Retinal pigment epithelial cell (primary cell): ENCODE measurements at regions not wholly inside any gene's neighbourhood (a gene's known extent, or its start where the extent isn't known, plus 50 kb on each side); places are given as distances from the start of the nearest gene placed in this dataset.

Experiments
- DNase-seq: peaks from one replicate; pipeline ENCODE4 v3.0.0-alpha.2; 2010; ENCODE audit warnings: low read depth
- H3K4me3 ChIP-seq: 2 replicates; pipeline ENCODE4 v1.5.1; 2011; ENCODE audit warnings: mild to moderate bottlenecking, low read length, control low read depth, moderate library complexity
- TF ChIP-seq, protein P1 (sequence below): conservative IDR thresholded peaks from 2 replicates; pipeline ENCODE4 v1.5.1; 2011; ENCODE audit warnings: low read depth, low read length, control low read depth, inconsistent platforms

DNA sequence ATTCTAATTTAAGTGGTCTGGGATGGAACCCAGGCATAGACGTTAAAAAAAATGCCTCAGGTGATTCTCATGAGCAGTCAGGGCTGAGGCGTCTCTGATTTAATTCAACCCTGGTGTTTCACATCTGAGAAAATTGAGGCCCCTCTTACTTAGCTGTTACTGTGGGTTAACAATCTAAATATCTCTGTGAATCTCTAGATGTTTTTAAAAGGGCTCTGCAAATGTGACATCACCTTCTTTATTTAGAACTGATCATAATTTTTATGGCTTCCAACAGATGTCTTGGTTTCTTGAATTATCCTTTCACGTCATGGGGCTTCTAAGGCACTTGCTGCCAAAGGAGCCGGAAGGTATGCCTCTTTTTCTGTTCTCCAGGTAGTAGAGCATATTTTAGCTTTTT lies 76.1 kb upstream of the LIN7C start:
- TF ChIP-seq, protein P1, sequence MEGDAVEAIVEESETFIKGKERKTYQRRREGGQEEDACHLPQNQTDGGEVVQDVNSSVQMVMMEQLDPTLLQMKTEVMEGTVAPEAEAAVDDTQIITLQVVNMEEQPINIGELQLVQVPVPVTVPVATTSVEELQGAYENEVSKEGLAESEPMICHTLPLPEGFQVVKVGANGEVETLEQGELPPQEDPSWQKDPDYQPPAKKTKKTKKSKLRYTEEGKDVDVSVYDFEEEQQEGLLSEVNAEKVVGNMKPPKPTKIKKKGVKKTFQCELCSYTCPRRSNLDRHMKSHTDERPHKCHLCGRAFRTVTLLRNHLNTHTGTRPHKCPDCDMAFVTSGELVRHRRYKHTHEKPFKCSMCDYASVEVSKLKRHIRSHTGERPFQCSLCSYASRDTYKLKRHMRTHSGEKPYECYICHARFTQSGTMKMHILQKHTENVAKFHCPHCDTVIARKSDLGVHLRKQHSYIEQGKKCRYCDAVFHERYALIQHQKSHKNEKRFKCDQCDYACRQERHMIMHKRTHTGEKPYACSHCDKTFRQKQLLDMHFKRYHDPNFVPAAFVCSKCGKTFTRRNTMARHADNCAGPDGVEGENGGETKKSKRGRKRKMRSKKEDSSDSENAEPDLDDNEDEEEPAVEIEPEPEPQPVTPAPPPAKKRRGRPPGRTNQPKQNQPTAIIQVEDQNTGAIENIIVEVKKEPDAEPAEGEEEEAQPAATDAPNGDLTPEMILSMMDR, result no peak
- no peak for DNase-seq
- H3K4me3 ChIP-seq, result no peak overlapping the region

DNA sequence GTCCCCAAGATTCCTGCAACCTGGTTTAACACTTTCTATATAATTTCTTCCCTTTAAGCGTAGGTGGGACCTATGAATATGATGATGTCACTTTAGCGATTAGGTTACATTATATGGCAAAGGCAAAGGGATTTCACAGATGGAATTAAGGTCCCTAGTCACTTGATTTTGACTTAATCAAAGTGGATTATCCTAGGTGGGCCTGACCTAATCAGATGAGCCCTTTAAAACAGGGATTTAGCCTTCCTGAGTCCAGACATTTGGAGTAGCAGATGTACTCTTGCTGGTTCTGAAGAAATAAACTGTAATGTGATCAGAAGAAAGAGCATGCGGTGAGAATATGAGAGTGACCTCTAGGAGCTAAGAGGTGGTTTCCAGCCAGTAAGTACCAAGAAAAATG lies 67.8 kb upstream of the LIN7C start:
- no peak overlapping the region for H3K4me3 ChIP-seq
- TF ChIP-seq, protein P1, result no peak
- no peak for DNase-seq

DNA sequence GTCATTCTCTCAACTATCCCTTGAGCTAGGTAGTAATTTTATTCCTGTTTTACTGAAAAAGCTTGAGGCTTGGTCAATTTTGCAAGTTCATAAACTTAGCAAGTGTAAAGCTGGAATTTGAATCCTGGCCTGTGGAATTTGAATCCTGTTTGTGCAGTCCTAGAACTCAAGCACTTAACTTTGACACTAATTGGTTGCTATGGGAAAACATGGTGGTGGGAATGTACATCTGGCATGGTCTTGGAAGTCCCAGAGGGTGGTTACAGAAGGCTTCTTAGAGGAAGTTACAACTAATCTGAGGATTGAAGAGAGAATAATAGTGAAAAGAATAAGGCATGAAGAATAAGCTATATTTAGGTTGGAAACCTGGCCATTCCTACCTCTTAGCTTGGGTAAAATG lies 66.5 kb upstream of the LIN7C start:
- TF ChIP-seq, protein P1, result no peak
- DNase-seq, result no peak
- no peak overlapping the region for H3K4me3 ChIP-seq

DNA sequence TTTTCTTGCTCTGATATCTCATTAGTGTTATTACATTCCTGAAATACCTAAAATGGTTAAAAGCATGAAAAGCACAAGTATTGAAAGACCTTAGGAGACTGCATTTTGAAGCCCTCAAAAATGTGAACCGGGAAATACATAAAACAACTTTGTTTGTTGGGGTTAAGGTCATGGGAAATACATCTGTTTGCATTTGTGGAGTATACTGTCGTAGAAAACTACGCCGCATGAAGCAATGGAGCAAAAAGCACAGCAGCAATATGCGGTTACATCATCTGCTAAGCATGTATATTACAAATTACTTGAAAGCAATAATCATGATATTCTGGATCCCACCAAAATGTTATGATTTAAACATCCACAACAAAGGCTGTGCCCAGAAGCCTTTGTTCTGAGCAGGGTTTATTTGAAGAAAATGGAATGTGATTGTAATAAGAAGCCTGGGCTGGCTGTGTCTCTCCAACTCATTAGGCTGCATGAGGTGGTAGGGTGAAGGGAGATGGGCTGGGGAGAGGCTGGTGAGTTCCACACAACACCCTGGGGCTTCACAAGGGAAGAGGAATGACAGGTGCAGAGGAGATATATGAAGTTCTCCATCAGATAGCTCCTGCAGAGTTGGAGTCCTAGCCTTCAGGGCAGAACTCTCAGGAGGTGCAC lies 64.7 kb upstream of the LIN7C start:
- H3K4me3 ChIP-seq, result no peak overlapping the region
- peak; percentile 61 for DNase-seq
- TF ChIP-seq, protein P1, result no peak

DNA sequence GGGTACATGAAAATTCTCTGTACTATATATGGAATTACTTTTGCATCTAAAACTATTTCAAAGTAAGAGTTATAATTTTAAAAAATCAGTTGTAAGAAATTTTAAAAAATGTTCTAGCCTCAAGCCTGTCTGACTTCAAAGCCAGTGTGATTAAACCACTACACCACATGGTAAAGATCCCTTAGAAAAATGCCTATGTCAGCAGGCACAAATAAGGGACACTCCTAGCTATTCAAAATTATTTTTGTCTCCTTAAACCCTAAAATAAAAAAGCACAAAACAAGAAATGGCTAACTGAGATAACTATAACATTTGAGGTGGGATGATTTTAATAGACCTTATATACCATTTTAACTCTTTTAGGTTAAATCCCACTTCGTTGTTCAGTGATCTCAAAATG lies 64.0 kb upstream of the LIN7C start:
- H3K4me3 ChIP-seq, result no peak overlapping the region
- DNase-seq, result no peak
- TF ChIP-seq, protein P1, result no peak

DNA sequence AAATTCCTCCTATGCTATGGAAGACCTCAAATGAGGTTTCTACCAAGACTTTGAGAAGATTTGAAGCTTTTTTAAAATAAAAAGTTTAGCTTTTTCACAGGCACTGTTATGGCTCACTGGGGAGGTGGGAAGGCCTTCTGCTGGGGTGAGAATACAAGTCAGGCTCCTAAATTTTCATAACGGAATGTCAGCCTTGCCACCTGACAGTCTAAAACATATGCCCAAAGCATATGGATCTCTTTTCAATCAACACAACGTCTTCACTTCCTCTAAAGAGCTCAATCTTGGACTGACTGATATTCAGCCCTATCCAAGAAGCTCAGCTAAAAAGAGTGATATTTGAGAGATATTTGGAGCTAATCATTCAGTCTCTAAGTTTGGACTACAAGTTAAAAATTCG lies 57.1 kb upstream of the LIN7C start:
- TF ChIP-seq, protein P1, result no peak
- no peak overlapping the region for H3K4me3 ChIP-seq

DNA sequence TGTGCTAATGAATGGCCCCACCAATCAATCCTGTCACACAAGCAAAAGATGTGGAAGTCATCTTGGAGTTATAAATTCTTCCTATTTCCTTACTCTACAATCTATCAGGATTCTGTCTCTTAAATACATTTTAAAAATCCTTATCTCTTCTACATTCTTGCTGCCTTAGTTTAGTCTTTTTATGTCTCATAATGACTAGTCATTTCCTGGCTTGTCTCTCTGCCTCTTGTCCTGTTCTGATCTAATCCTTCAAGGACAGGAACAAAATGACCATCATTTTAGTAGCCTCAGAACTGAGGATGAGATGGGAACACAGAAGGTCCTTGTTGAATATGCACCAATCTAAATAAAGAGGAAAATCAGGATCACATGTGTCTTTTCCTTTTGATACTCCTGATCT lies 56.6 kb upstream of the LIN7C start:
- H3K4me3 ChIP-seq, result no peak overlapping the region
- no peak for DNase-seq
- TF ChIP-seq, protein P1, result no peak

More for the DNA sequence above, 57.1 kb upstream of the LIN7C start:
- DNase-seq, result no peak
